Fibroblast of lung (primary cell): ENCODE measurements at regions not wholly inside any gene's neighbourhood (a gene's known extent, or its start where the extent isn't known, plus 50 kb on each side); places are given as distances from the start of the nearest gene placed in this dataset.

Experiments used
- CTCF ChIP-seq, 2 donors: IDR thresholded peaks in 1 of 2; conservative IDR thresholded peaks in 1 of 2; 1 replicate in 1 of 2; 2 replicates in 1 of 2; pipeline ENCODE4 v1.5.1; 2011 to 2012; ENCODE audit warnings: low read length in 2 of 2, control low read depth in 1 of 2, inconsistent platforms in 1 of 2, low read depth in 1 of 2, mild to moderate bottlenecking in 1 of 2
- EZH2 ChIP-seq: IDR thresholded peaks from 2 replicates; pipeline ENCODE4 v1.5.1; 2012; ENCODE audit warnings: low read length, control low read depth, mild to moderate bottlenecking; ENCODE audit errors: missing control alignments

DNA sequence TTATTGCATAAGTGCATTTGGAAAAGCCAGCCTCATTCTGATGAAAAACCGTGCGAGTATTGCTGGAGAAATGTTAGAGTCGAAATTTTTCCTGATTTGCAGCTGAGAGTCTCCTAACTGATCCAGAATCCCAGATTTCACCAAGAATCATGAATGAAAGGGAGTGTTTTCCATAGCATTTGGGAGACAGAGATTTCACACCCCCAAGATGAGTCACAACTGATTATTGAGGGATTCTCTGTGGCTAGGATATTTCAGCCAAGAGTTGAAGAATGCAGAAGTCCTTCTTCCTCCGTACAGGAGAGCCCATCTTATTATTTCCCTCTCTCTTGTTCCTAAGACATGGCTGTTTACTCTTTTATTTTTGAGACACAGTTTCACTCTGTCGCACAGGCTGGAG, 82.2 kb upstream of the SALL4 start:
- TF ChIP-seq CTCF (conservative IDR thresholded peaks at IDR 0.05 in 1 of 2, IDR thresholded peaks at IDR 0.05 in 1 of 2; ENCODE audit: low read depth in 1 of 2, low read length in 2 of 2) (no peak), EZH2 (no peak)
